Fibroblast of the aortic adventitia (primary cell): ENCODE measurements at regions not wholly inside any gene's neighbourhood (a gene's known extent, or its start where the extent isn't known, plus 50 kb on each side); places are given as distances from the start of the nearest gene placed in this dataset.
A peak's percentile ranks its signal among the peaks of the same experiment; 100 is the strongest.

Experiments used
- DNase-seq: peaks from one replicate; pipeline ENCODE4 v3.0.0-alpha.2; 2010; ENCODE audit warnings: low read depth
- H3K4me3 ChIP-seq: 2 replicates; pipeline ENCODE4 v1.5.1; 2011; ENCODE audit warnings: low read depth, mild to moderate bottlenecking, control low read depth, low read length, moderate library complexity
- CTCF ChIP-seq: IDR thresholded peaks from 2 replicates; pipeline ENCODE4 v1.5.1; 2011; ENCODE audit warnings: mild to moderate bottlenecking, low read length, control low read depth, inconsistent platforms; ENCODE audit not compliant: insufficient read depth

DNA sequence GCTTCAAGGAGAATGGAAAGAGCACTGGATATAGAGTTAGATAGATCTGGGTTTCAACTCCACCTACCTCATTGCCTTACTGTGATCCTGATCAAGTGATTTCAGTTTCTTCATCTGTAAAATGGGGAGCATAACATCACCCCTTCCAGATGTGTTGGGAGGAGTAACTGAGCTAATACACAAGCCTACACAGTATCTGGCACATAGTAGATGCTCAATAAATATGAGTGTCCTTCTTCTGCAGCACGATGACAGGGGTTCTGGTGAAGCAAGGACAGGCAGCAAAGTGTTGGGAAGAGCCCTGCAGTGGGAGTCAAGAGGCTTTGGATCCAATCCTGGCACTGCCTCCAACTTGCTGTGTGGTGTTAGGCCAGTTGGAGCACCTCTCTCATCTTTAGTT lies 270.0 kb downstream of the UACA start:
- no peak overlapping the region for H3K4me3 ChIP-seq
- no peak for TF ChIP-seq CTCF
- DNase-seq = no peak

- peak; percentile 23 for TF ChIP-seq CTCF
- H3K4me3 ChIP-seq = no peak overlapping the region
- DNase-seq = peak; percentile 81
These were observed 270.8 kb downstream of the UACA start for GRCh38 chr15:70492240-70493177.

DNA sequence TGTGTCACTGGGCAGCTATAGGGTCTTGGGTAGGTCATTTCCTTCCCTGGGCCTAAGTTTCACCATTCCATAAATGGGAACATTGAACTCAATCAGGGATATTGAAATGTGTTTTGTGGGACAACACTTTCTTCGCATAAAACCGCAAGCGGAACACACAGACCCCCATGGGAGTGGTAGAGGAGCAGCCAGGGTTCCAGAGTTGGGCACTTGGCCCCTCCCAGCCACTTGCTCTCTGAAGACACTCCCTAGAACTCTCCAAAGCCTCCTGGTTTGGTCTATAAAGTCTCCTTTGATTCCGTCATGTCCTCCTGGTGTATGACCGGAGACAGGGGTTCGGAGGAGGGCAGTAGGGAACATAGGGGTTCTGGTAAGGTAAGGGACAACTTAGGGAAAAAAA lies 271.7 kb downstream of the UACA start:
- H3K4me3 ChIP-seq = no peak overlapping the region
- TF ChIP-seq CTCF = no peak
- no peak for DNase-seq

- TF ChIP-seq CTCF = no peak
- peak; percentile 65 for DNase-seq
- no peak overlapping the region for H3K4me3 ChIP-seq
These were observed 272.1 kb downstream of the UACA start for GRCh38 chr15:70491201-70491621.

- DNase-seq = no peak
- H3K4me3 ChIP-seq = no peak overlapping the region
- TF ChIP-seq CTCF = no peak
These were observed 272.6 kb downstream of the UACA start for GRCh38 chr15:70490838-70491155.

- no peak overlapping the region for H3K4me3 ChIP-seq
- no peak for DNase-seq
- TF ChIP-seq CTCF = no peak
These were observed 273.1 kb downstream of the UACA start for GRCh38 chr15:70490148-70490837.
